Panc1 (cell line): ENCODE measurements at regions not wholly inside any gene's neighbourhood (a gene's known extent, or its start where the extent isn't known, plus 50 kb on each side); places are given as distances from the start of the nearest gene placed in this dataset.

Source experiments
- ATAC-seq: fragments of 200-7000 bp; cut with Tn5 transposase; 2 replicates; pipeline ENCODE4 v1.9.1; 2020; ENCODE audit warnings: mild to moderate bottlenecking, moderate library complexity
- BruUV-seq: library from RNA; stranded (reverse); fragments of 400-500 nt; replicated peaks from 2 replicates; lab custom pipeline; 2021; lab: Mats Ljungman, UMichigan
- CTCF ChIA-PET: fragments of 300-600 bp; sonication (Branson Sonifier 250); formaldehyde crosslinking; loops from one replicate; lab custom pipeline; 2022; ENCODE audit warnings: antibody characterized with exemption; lab: Charles Lee
- POLR2A ChIA-PET: fragments of 300-600 bp; sonication (Branson Sonifier 250); formaldehyde crosslinking; loops from one replicate; lab custom pipeline; 2022; ENCODE audit warnings: antibody characterized with exemption; lab: Charles Lee
- DNase-seq: peaks from one replicate; pipeline ENCODE4 v3.0.0-alpha.2; 2010; ENCODE audit warnings: low read depth, low spot score
- H3K27ac ChIP-seq: 2 replicates; pipeline ENCODE4 v1.5.1; 2011; ENCODE audit warnings: mild to moderate bottlenecking, low read length, inconsistent platforms
- H3K27me3 ChIP-seq: fragments of 200-500 bp; sonication (Bioruptor generic); 2 replicates; pipeline ENCODE4 v1.6.0; 2014; ENCODE audit warnings: low read length, inconsistent platforms; ENCODE audit not compliant: control insufficient read depth, insufficient read depth
- H3K36me3 ChIP-seq: fragments of 200-500 bp; sonication (Bioruptor generic); 2 replicates; pipeline ENCODE4 v1.5.1; 2014; ENCODE audit warnings: inconsistent platforms, mild to moderate bottlenecking, low read length, moderate library complexity; ENCODE audit not compliant: control insufficient read depth, insufficient read depth
- H3K4me1 ChIP-seq: 2 replicates; pipeline ENCODE4 v1.5.1; 2011; ENCODE audit warnings: inconsistent platforms, mild to moderate bottlenecking, low read length, moderate library complexity; ENCODE audit not compliant: control insufficient read depth, insufficient read depth
- H3K4me3 ChIP-seq, 2 experiments: 2 replicates each; pipeline ENCODE4 v1.5.1; 2011 to 2012; ENCODE audit warnings: low read depth in 2 of 2, low read length in 2 of 2, mild to moderate bottlenecking in 2 of 2, inconsistent platforms in 1 of 2, moderate library complexity in 1 of 2
- H3K9me3 ChIP-seq: fragments of 200-500 bp; sonication (Bioruptor generic); 2 replicates; pipeline ENCODE4 v1.5.1; 2014; ENCODE audit warnings: low read depth, mild to moderate bottlenecking, inconsistent platforms, low read length, moderate library complexity; ENCODE audit not compliant: control insufficient read depth, insufficient read depth
- CTCF ChIP-seq: fragments of 450-650 bp; IDR thresholded peaks from 2 replicates; pipeline ENCODE4 v1.5.1; 2017; ENCODE audit warnings: mild to moderate bottlenecking
- POLR2AphosphoS5 ChIP-seq: IDR thresholded peaks from 2 replicates; pipeline ENCODE4 v1.6.1; 2012; ENCODE audit warnings: mild to moderate bottlenecking, low read depth, low read length, moderate library complexity
- SIN3A ChIP-seq: IDR thresholded peaks from 2 replicates; pipeline ENCODE4 v1.6.1; 2012; ENCODE audit warnings: low read depth, mild to moderate bottlenecking, low read length, moderate library complexity, borderline replicate concordance; ENCODE audit not compliant: insufficient read depth
- TCF7L2 ChIP-seq: IDR thresholded peaks from 2 replicates; pipeline ENCODE4 v1.6.1; 2011; ENCODE audit warnings: mild to moderate bottlenecking, low read depth, low read length, inconsistent platforms
- in situ Hi-C: cut with HindIII; loops from 2 replicates; pipeline ENCODE4 v1.10.0; 2016; ENCODE audit warnings: low sequenced_read_pairs, low pct_unique_long_range_greater_than_20kb
- intact Hi-C: fragments of 100-400 bp; cut with micrococcal nuclease; formaldehyde crosslinking; loops from one replicate; pipeline ENCODE4 v1.10.0; 2022; ENCODE audit not compliant: unreplicated experiment
- TF ChIP-seq, protein P1 (sequence below), 2 experiments: IDR thresholded peaks; 2 replicates each; pipeline ENCODE4 v1.6.1; 2011 to 2012; ENCODE audit warnings: low read depth in 2 of 2, control low read depth in 1 of 2, low read length in 1 of 2, mild to moderate bottlenecking in 1 of 2, moderate library complexity in 1 of 2; ENCODE audit not compliant: insufficient read depth in 1 of 2

DNA sequence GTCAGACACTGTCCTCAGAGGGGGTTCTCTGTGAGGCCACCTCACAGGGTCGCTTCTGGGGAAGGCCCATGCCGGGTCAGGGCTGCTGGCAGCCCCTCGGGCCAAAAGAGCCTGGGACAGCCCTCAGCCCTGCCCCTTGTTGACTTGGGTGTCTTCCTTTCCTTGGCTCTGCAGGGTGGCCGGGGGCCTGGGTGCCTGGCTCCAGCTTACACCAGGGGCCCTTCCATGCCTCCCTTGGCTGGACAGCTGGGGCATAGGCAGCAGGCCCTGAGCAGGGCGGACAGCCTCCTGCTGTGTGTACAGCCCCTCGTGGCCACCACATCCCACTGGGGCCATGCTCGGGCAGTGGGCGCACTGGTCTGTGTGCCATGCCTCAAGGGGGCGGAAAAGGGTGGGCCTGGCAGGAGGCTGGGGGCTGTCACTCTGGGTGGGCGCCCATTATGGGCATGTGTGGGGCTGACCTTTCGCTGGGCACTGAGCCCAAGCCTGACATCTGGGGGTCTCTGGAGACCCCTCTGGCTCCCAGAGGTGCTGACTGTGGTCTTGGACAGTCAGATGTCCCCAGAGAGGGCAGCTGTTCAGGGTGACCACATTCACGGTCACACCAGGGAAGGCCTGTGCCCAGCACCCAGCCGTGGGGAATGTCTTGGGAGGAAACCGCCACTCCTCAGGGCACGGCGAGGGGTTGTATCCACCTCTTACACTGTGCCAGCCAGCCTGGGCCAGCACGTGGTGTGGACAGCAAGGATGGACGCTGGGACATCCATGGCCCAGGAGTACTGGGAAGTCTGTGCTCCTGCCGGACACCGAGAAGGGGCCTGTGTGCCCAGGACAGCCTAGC lies 313.3 kb downstream of the TMEM121 start:
- POLR2A ChIA-PET = no interaction called here
- Histone ChIP-seq H3K27ac (no peak overlapping the region), H3K9me3 (no peaks in the 10 kb centered on the region), H3K27me3 (no peaks in the 10 kb centered on the region), H3K4me1 (no peaks in the 10 kb centered on the region), H3K36me3 (no peaks in the 10 kb centered on the region), H3K4me3 (no peak overlapping the region)
- DNase-seq (no peak), ATAC-seq (no peak)
- TF ChIP-seq CTCF (no peak), TCF7L2 (no peak)
- TF ChIP-seq, protein P1, sequence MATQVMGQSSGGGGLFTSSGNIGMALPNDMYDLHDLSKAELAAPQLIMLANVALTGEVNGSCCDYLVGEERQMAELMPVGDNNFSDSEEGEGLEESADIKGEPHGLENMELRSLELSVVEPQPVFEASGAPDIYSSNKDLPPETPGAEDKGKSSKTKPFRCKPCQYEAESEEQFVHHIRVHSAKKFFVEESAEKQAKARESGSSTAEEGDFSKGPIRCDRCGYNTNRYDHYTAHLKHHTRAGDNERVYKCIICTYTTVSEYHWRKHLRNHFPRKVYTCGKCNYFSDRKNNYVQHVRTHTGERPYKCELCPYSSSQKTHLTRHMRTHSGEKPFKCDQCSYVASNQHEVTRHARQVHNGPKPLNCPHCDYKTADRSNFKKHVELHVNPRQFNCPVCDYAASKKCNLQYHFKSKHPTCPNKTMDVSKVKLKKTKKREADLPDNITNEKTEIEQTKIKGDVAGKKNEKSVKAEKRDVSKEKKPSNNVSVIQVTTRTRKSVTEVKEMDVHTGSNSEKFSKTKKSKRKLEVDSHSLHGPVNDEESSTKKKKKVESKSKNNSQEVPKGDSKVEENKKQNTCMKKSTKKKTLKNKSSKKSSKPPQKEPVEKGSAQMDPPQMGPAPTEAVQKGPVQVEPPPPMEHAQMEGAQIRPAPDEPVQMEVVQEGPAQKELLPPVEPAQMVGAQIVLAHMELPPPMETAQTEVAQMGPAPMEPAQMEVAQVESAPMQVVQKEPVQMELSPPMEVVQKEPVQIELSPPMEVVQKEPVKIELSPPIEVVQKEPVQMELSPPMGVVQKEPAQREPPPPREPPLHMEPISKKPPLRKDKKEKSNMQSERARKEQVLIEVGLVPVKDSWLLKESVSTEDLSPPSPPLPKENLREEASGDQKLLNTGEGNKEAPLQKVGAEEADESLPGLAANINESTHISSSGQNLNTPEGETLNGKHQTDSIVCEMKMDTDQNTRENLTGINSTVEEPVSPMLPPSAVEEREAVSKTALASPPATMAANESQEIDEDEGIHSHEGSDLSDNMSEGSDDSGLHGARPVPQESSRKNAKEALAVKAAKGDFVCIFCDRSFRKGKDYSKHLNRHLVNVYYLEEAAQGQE (IDR thresholded peaks at IDR 0.05; ENCODE audit: insufficient read depth in 1 of 2, low read depth in 2 of 2, low read length in 1 of 2) = no peak
- intact Hi-C loops = loop anchor here (10.0 kb wide), 1 partner anchor 525 kb away; no protein-coding TSS in a partner anchor
- no TSS peak for BruUV-seq
- in situ Hi-C loops = no loop called here
- CTCF ChIA-PET = no interaction called here

GRCh38 chr14:105840266-105841021 lies 314.1 kb downstream of the TMEM121 start:
- no peaks in the 10 kb centered on the region for H3K27me3 ChIP-seq
- POLR2A ChIA-PET = no interaction called here

More at GRCh38 chr14:105840266-105841021, 314.1 kb downstream of the TMEM121 start:
- H3K9me3 ChIP-seq = no peaks in the 10 kb centered on the region
- ATAC-seq (no peak), DNase-seq (no peak)
- H3K27ac ChIP-seq = no peak overlapping the region
- CTCF ChIA-PET = no interaction called here
- no peaks in the 10 kb centered on the region for H3K36me3 ChIP-seq
- in situ Hi-C loops = no loop called here
- TF ChIP-seq, protein P1 (IDR thresholded peaks at IDR 0.05; ENCODE audit: insufficient read depth in 1 of 2, low read depth in 2 of 2, low read length in 1 of 2) = no peak
- TF ChIP-seq TCF7L2 = no peak
- TF ChIP-seq CTCF = no peak
- TF ChIP-seq SIN3A = no peak
- TF ChIP-seq POLR2AphosphoS5 = no peak
- BruUV-seq = no TSS peak
- intact Hi-C loops = no loop called here
- no peak overlapping the region for H3K4me3 ChIP-seq
- H3K4me1 ChIP-seq = no peaks in the 10 kb centered on the region
